HG02981 (cell line): ENCODE measurements at regions not wholly inside any gene's neighbourhood (a gene's known extent, or its start where the extent isn't known, plus 50 kb on each side); places are given as distances from the start of the nearest gene placed in this dataset.

Experiments
- ATAC-seq: cut with Tn5 transposase; IDR thresholded peaks from one replicate; pipeline ENCODE4 v1.9.1; 2021; ENCODE audit warnings: mild to moderate bottlenecking, moderate library complexity; ENCODE audit not compliant: unreplicated experiment

- no peak for ATAC-seq
Observed at GRCh38 chr4:129645461-129645860, 549.5 kb downstream of the C4orf33 start.

- no peak for ATAC-seq
Observed at GRCh38 chr4:129668092-129668491, 572.1 kb downstream of the C4orf33 start.

GRCh38 chr4:129672941-129673340 lies 577.0 kb downstream of the C4orf33 start:
- no peak for ATAC-seq

GRCh38 chr4:129675036-129675435 lies 579.1 kb downstream of the C4orf33 start:
- ATAC-seq = no peak

GRCh38 chr4:129676934-129677333 lies 581.0 kb downstream of the C4orf33 start:
- ATAC-seq = no peak

- no peak for ATAC-seq
Observed at GRCh38 chr4:129682586-129682985, 586.6 kb downstream of the C4orf33 start.

- ATAC-seq = no peak
Observed at GRCh38 chr4:129707949-129708348, 612.0 kb downstream of the C4orf33 start.

- no peak for ATAC-seq
Observed at GRCh38 chr4:129708784-129709183, 612.8 kb downstream of the C4orf33 start.

- no peak for ATAC-seq
Observed at GRCh38 chr4:129738175-129738574, 642.2 kb downstream of the C4orf33 start.

GRCh38 chr4:129747756-129748155 lies 651.8 kb downstream of the C4orf33 start:
- ATAC-seq = no peak

- ATAC-seq = no peak
Observed at GRCh38 chr4:129748991-129749390, 653.0 kb downstream of the C4orf33 start.

- ATAC-seq = no peak
Observed at GRCh38 chr4:129751646-129752045, 655.7 kb downstream of the C4orf33 start.

- ATAC-seq = no peak
Observed at GRCh38 chr4:129783596-129783995, 687.6 kb downstream of the C4orf33 start.

- ATAC-seq = no peak
Observed at GRCh38 chr4:129788486-129788885, 692.5 kb downstream of the C4orf33 start.

- no peak for ATAC-seq
Observed at GRCh38 chr4:129804461-129804981, 708.6 kb downstream of the C4orf33 start.

GRCh38 chr4:129806986-129807385 lies 711.0 kb downstream of the C4orf33 start:
- no peak for ATAC-seq

GRCh38 chr4:129808242-129808641 lies 712.3 kb downstream of the C4orf33 start:
- ATAC-seq = no peak

GRCh38 chr4:129821073-129821472 lies 725.1 kb downstream of the C4orf33 start:
- no peak for ATAC-seq

GRCh38 chr4:129821963-129822362 lies 726.0 kb downstream of the C4orf33 start:
- ATAC-seq = no peak

GRCh38 chr4:129822701-129823100 lies 726.7 kb downstream of the C4orf33 start:
- ATAC-seq = no peak

GRCh38 chr4:129823105-129823504 lies 727.2 kb downstream of the C4orf33 start:
- no peak for ATAC-seq

GRCh38 chr4:129829373-129829772 lies 733.4 kb downstream of the C4orf33 start:
- ATAC-seq = no peak

GRCh38 chr4:129839687-129840086 lies 743.7 kb downstream of the C4orf33 start:
- ATAC-seq = no peak
